OCI-LY1 (cell line): ENCODE measurements at regions not wholly inside any gene's neighbourhood (a gene's known extent, or its start where the extent isn't known, plus 50 kb on each side); places are given as distances from the start of the nearest gene placed in this dataset.

Experiments
- CTCF ChIP-seq: fragments of 200-600 bp; sonication (generic), shearing (Covaris generic); IDR thresholded peaks from 2 replicates; pipeline ENCODE4 v1.5.1; 2017; ENCODE audit warnings: mild to moderate bottlenecking, antibody characterized with exemption, low read length, moderate library complexity, mixed read lengths
- EZH2 ChIP-seq: fragments of 200-600 bp; sonication (generic), shearing (Covaris generic); IDR thresholded peaks from 2 replicates; pipeline ENCODE4 v1.8.0; 2017; ENCODE audit warnings: borderline replicate concordance, mixed run types, mild to moderate bottlenecking, antibody characterized with exemption, low read length, moderate library complexity, mixed read lengths

GRCh38 chr7:24476227-24476626 is 97.0 kb upstream of the PALS2 start:
- TF ChIP-seq CTCF (no peak), EZH2 (no peak)
